GM12872 (cell line): ENCODE measurements at regions not wholly inside any gene's neighbourhood (a gene's known extent, or its start where the extent isn't known, plus 50 kb on each side); places are given as distances from the start of the nearest gene placed in this dataset.

Experiments
- CTCF ChIP-seq: IDR thresholded peaks from 3 replicates; pipeline ENCODE4 v1.5.1; 2011; ENCODE audit warnings: low read depth, mild to moderate bottlenecking, low read length, moderate library complexity; ENCODE audit not compliant: insufficient read depth

- TF ChIP-seq CTCF, result no peak
These were observed 49.9 kb upstream of the MGMT start for GRCh38 chr10:129416956-129417765.
